GM23248 (cell line): ENCODE measurements at regions not wholly inside any gene's neighbourhood (a gene's known extent, or its start where the extent isn't known, plus 50 kb on each side); places are given as distances from the start of the nearest gene placed in this dataset.

Experiments
- EZH2 ChIP-seq: fragments of 200-600 bp; sonication (generic); IDR thresholded peaks from 2 replicates; pipeline ENCODE4 v1.6.1; 2018; ENCODE audit warnings: antibody characterized with exemption, mild to moderate bottlenecking; ENCODE audit not compliant: insufficient read depth, poor library complexity, severe bottlenecking
- EZH2phosphoT487 ChIP-seq: fragments of 200-600 bp; sonication (generic); IDR thresholded peaks from 2 replicates; pipeline ENCODE4 v1.6.1; 2018; ENCODE audit warnings: antibody characterized with exemption, moderate library complexity, mild to moderate bottlenecking, low read depth; ENCODE audit not compliant: insufficient read depth

- TF ChIP-seq EZH2phosphoT487 (no peak), EZH2 (no peak)
Observed at GRCh38 chr2:144240656-144241339, 279.1 kb downstream of the ZEB2 start.
